Naive B cell (primary cell): ENCODE measurements at regions not wholly inside any gene's neighbourhood (a gene's known extent, or its start where the extent isn't known, plus 50 kb on each side); places are given as distances from the start of the nearest gene placed in this dataset.
"Not testable (repeated sequence)": the region's sequence is repeated elsewhere in the genome, so short reads cannot be mapped to it uniquely, and the experiment has no call there.

Experiments used
- ATAC-seq, 2 donors: fragments of 150-1000 bp; cut with Tn5 transposase; 2 replicates each; pipeline ENCODE4 v1.10.0; 2021; ENCODE audit warnings: low read depth in 2 of 2, mild to moderate bottlenecking in 2 of 2, moderate library complexity in 2 of 2
- DNase-seq: peaks from one replicate; pipeline ENCODE4 v3.0.0; 2022
- H3K27ac Mint-ChIP-seq, 6 donors: one replicate each; pipeline ENCODE4 v1.8.0; 2020 to 2022; ENCODE audit warnings: mild to moderate bottlenecking in 6 of 6, mixed read lengths in 6 of 6, moderate library complexity in 5 of 6, inconsistent platforms in 2 of 6
- H3K27me3 Mint-ChIP-seq, 3 donors: one replicate each; pipeline ENCODE4 v1.8.0; 2021 to 2022; ENCODE audit warnings: mixed read lengths in 3 of 3, mild to moderate bottlenecking in 1 of 3
- H3K36me3 Mint-ChIP-seq, 2 donors: one replicate each; pipeline ENCODE4 v1.8.0; 2020 to 2022; ENCODE audit warnings: mixed read lengths in 2 of 2, inconsistent platforms in 1 of 2, mild to moderate bottlenecking in 1 of 2
- H3K4me1 Mint-ChIP-seq, 3 donors: one replicate each; pipeline ENCODE4 v1.8.0; 2020 to 2022; ENCODE audit warnings: mixed read lengths in 3 of 3, inconsistent platforms in 1 of 3, mild to moderate bottlenecking in 1 of 3, moderate library complexity in 1 of 3
- H3K4me3 Mint-ChIP-seq, 8 donors: one replicate each; pipeline ENCODE4 v1.8.0; 2020 to 2022; ENCODE audit warnings: mild to moderate bottlenecking in 8 of 8, mixed read lengths in 8 of 8, moderate library complexity in 8 of 8, inconsistent platforms in 2 of 8
- H3K9me3 Mint-ChIP-seq, 7 donors: one replicate each; pipeline ENCODE4 v1.8.0; 2020 to 2022; ENCODE audit warnings: mixed read lengths in 7 of 7, mild to moderate bottlenecking in 5 of 7, inconsistent platforms in 2 of 7, moderate library complexity in 1 of 7

GRCh38 chr4:31461421-31461820, 741.3 kb downstream of the PCDH7 start:
- H3K4me1 Mint-ChIP-seq = no peaks in the 10 kb centered on the region
- H3K9me3 Mint-ChIP-seq = peaks cover 1 to 9% (median 5%) of the 10 kb centered on the region in 7 donors
- H3K27me3 Mint-ChIP-seq = no peaks in the 10 kb centered on the region
- ATAC-seq = no peak
- H3K36me3 Mint-ChIP-seq = no peaks in the 10 kb centered on the region
- no peak overlapping the region for H3K27ac Mint-ChIP-seq
- H3K4me3 Mint-ChIP-seq = no peak overlapping the region
- DNase-seq = no peak

- H3K27ac Mint-ChIP-seq = no peak overlapping the region
- no peaks in the 10 kb centered on the region for H3K27me3 Mint-ChIP-seq
- H3K4me3 Mint-ChIP-seq = no peak overlapping the region
- no peaks in the 10 kb centered on the region for H3K36me3 Mint-ChIP-seq
- ATAC-seq (no peak), DNase-seq (no peak)
- H3K4me1 Mint-ChIP-seq = no peaks in the 10 kb centered on the region
- peaks cover 0 to 15% (median 5%) of the 10 kb centered on the region in 7 donors for H3K9me3 Mint-ChIP-seq
Measured at GRCh38 chr4:31467781-31468180, 747.6 kb downstream of the PCDH7 start.

- no peak for DNase-seq
- H3K27me3 Mint-ChIP-seq = no peaks in the 10 kb centered on the region
- ATAC-seq = no peak
- no peaks in the 10 kb centered on the region for H3K36me3 Mint-ChIP-seq
- no peak overlapping the region for H3K4me3 Mint-ChIP-seq
- no peaks in the 10 kb centered on the region for H3K4me1 Mint-ChIP-seq
- H3K27ac Mint-ChIP-seq = no peak overlapping the region
- peaks cover 0 to 15% (median 2%) of the 10 kb centered on the region in 7 donors for H3K9me3 Mint-ChIP-seq
Measured at GRCh38 chr4:31474221-31474620, 754.1 kb downstream of the PCDH7 start.

- ATAC-seq (no peak), DNase-seq (no peak)
- H3K36me3 Mint-ChIP-seq = no peaks in the 10 kb centered on the region
- H3K27me3 Mint-ChIP-seq = no peaks in the 10 kb centered on the region
- H3K4me1 Mint-ChIP-seq = no peaks in the 10 kb centered on the region
- no peak overlapping the region for H3K4me3 Mint-ChIP-seq
- H3K27ac Mint-ChIP-seq = no peak overlapping the region
- peaks cover 0 to 5% (median 0%) of the 10 kb centered on the region in 7 donors for H3K9me3 Mint-ChIP-seq
Measured at GRCh38 chr4:31482691-31483090, 762.5 kb downstream of the PCDH7 start.

- H3K9me3 Mint-ChIP-seq = peaks cover 2 to 13% (median 7%) of the 10 kb centered on the region in 7 donors
- H3K36me3 Mint-ChIP-seq, H3K27ac Mint-ChIP-seq, ATAC-seq, H3K4me1 Mint-ChIP-seq, H3K27me3 Mint-ChIP-seq, DNase-seq, H3K4me3 Mint-ChIP-seq: not testable (repeated sequence)
Measured at GRCh38 chr4:31499216-31499615, 779.0 kb downstream of the PCDH7 start.

- no peaks in the 10 kb centered on the region for H3K27me3 Mint-ChIP-seq
- H3K4me3 Mint-ChIP-seq = no peak overlapping the region
Measured at GRCh38 chr4:31516520-31516919, 796.4 kb downstream of the PCDH7 start.

GRCh38 chr4:31518796-31519250, 798.7 kb downstream of the PCDH7 start:
- Mint-ChIP-seq H3K4me3 (no peak overlapping the region), H3K27ac (no peak overlapping the region), H3K4me1 (no peaks in the 10 kb centered on the region), H3K36me3 (no peaks in the 10 kb centered on the region), H3K9me3 (peaks cover 0 to 14% (median 5%) of the 10 kb centered on the region in 7 donors), H3K27me3 (no peaks in the 10 kb centered on the region)
- no peak for ATAC-seq
- DNase-seq = no peak

More at GRCh38 chr4:31516520-31516919, 796.4 kb downstream of the PCDH7 start:
- no peak for DNase-seq
- Mint-ChIP-seq H3K36me3 (no peaks in the 10 kb centered on the region), H3K4me1 (no peaks in the 10 kb centered on the region), H3K9me3 (peaks cover 0 to 8% (median 4%) of the 10 kb centered on the region in 7 donors), H3K27ac (no peak overlapping the region)
- ATAC-seq = no peak

GRCh38 chr4:31530555-31530954, 810.4 kb downstream of the PCDH7 start:
- H3K9me3 Mint-ChIP-seq = peaks cover 0 to 38% (median 10%) of the 10 kb centered on the region in 7 donors
- H3K27ac Mint-ChIP-seq = no peak overlapping the region

GRCh38 chr4:31538877-31539276, 818.7 kb downstream of the PCDH7 start:
- H3K4me3 Mint-ChIP-seq = no peak overlapping the region
- H3K9me3 Mint-ChIP-seq = peaks cover 0 to 19% (median 3%) of the 10 kb centered on the region in 7 donors
- DNase-seq (no peak), ATAC-seq (no peak)
- H3K4me1 Mint-ChIP-seq = no peaks in the 10 kb centered on the region
- no peaks in the 10 kb centered on the region for H3K27me3 Mint-ChIP-seq
- H3K27ac Mint-ChIP-seq = no peak overlapping the region
- no peaks in the 10 kb centered on the region for H3K36me3 Mint-ChIP-seq

More at GRCh38 chr4:31530555-31530954, 810.4 kb downstream of the PCDH7 start:
- no peaks in the 10 kb centered on the region for H3K4me1 Mint-ChIP-seq
- ATAC-seq (no peak), DNase-seq (no peak)
- no peaks in the 10 kb centered on the region for H3K36me3 Mint-ChIP-seq
- no peaks in the 10 kb centered on the region for H3K27me3 Mint-ChIP-seq
- H3K4me3 Mint-ChIP-seq = no peak overlapping the region

GRCh38 chr4:31539284-31540069, 819.3 kb downstream of the PCDH7 start:
- Mint-ChIP-seq H3K36me3 (no peaks in the 10 kb centered on the region), H3K4me3 (no peak overlapping the region), H3K9me3 (peaks cover 0 to 13% (median under 1%) of the 10 kb centered on the region in 7 donors), H3K4me1 (no peaks in the 10 kb centered on the region), H3K27ac (no peak overlapping the region), H3K27me3 (no peaks in the 10 kb centered on the region)
- DNase-seq (no peak), ATAC-seq (no peak)

- no peaks in the 10 kb centered on the region for H3K36me3 Mint-ChIP-seq
- no peak overlapping the region for H3K27ac Mint-ChIP-seq
- no peaks in the 10 kb centered on the region for H3K27me3 Mint-ChIP-seq
- H3K4me1 Mint-ChIP-seq = no peaks in the 10 kb centered on the region
- no peak for ATAC-seq
- DNase-seq = no peak
- H3K4me3 Mint-ChIP-seq = no peak overlapping the region
- peaks cover 0 to 5% (median 0%) of the 10 kb centered on the region in 7 donors for H3K9me3 Mint-ChIP-seq
Measured at GRCh38 chr4:31545330-31545729, 825.2 kb downstream of the PCDH7 start.

GRCh38 chr4:31545755-31546154, 825.6 kb downstream of the PCDH7 start:
- Mint-ChIP-seq H3K9me3 (peaks cover 0 to 5% (median 0%) of the 10 kb centered on the region in 7 donors), H3K4me1 (no peaks in the 10 kb centered on the region), H3K27me3 (no peaks in the 10 kb centered on the region), H3K4me3 (no peak overlapping the region), H3K27ac (no peak overlapping the region), H3K36me3 (no peaks in the 10 kb centered on the region)
- DNase-seq = no peak
- ATAC-seq = no peak

GRCh38 chr4:31548021-31548420, 827.9 kb downstream of the PCDH7 start:
- H3K27ac Mint-ChIP-seq = no peak overlapping the region
- no peaks in the 10 kb centered on the region for H3K4me1 Mint-ChIP-seq
- H3K27me3 Mint-ChIP-seq = no peaks in the 10 kb centered on the region
- H3K9me3 Mint-ChIP-seq = peaks cover 0 to 3% (median 0%) of the 10 kb centered on the region in 7 donors
- no peak for ATAC-seq
- H3K36me3 Mint-ChIP-seq = no peaks in the 10 kb centered on the region
- DNase-seq = no peak
- H3K4me3 Mint-ChIP-seq = no peak overlapping the region

- Mint-ChIP-seq H3K9me3 (peaks cover 0 to 3% (median 0%) of the 10 kb centered on the region in 7 donors), H3K4me3 (no peak overlapping the region), H3K36me3 (no peaks in the 10 kb centered on the region), H3K27ac (no peak overlapping the region), H3K27me3 (no peaks in the 10 kb centered on the region), H3K4me1 (no peaks in the 10 kb centered on the region)
- DNase-seq = no peak
- no peak for ATAC-seq
Measured at GRCh38 chr4:31548823-31549222, 828.7 kb downstream of the PCDH7 start.
